H9 (cell line): ENCODE measurements at regions not wholly inside any gene's neighbourhood (a gene's known extent, or its start where the extent isn't known, plus 50 kb on each side); places are given as distances from the start of the nearest gene placed in this dataset.

Source experiments
- DNase-seq: peaks from one replicate; pipeline ENCODE4 v3.0.0-alpha.2; 2017
- H2AFZ ChIP-seq: one replicate; pipeline ENCODE4 v1.6.1; 2013; ENCODE audit warnings: mild to moderate bottlenecking, low read length, control low read depth, moderate library complexity
- H2AK5ac ChIP-seq: 2 replicates; pipeline ENCODE4 v1.6.1; 2013; ENCODE audit warnings: low read length, control low read depth, mixed read lengths; ENCODE audit not compliant: insufficient read length
- H2BK120ac ChIP-seq: one replicate; pipeline ENCODE4 v1.6.1; 2013; ENCODE audit warnings: low read depth, mild to moderate bottlenecking, low read length, control low read depth, inconsistent platforms; ENCODE audit not compliant: poor library complexity, severe bottlenecking
- H2BK12ac ChIP-seq: 2 replicates; pipeline ENCODE4 v1.6.1; 2013; ENCODE audit warnings: low read length, control low read depth, mixed read lengths, low read depth; ENCODE audit not compliant: insufficient read length
- H2BK15ac ChIP-seq: 2 replicates; pipeline ENCODE4 v1.6.1; 2013; ENCODE audit warnings: low read depth, low read length, control low read depth
- H2BK20ac ChIP-seq: one replicate; pipeline ENCODE4 v1.6.1; 2013; ENCODE audit warnings: low read depth, mild to moderate bottlenecking, low read length, control low read depth, inconsistent platforms; ENCODE audit not compliant: poor library complexity, severe bottlenecking
- H2BK5ac ChIP-seq: 2 replicates; pipeline ENCODE4 v1.6.1; 2013; ENCODE audit warnings: low read length, control low read depth, mixed read lengths; ENCODE audit not compliant: insufficient read length
- H3K14ac ChIP-seq: 2 replicates; pipeline ENCODE4 v1.6.1; 2013; ENCODE audit warnings: low read length, control low read depth; ENCODE audit not compliant: insufficient read depth
- H3K18ac ChIP-seq: 2 replicates; pipeline ENCODE4 v1.6.1; 2013; ENCODE audit warnings: low read depth, mild to moderate bottlenecking, mixed read lengths, low read length, control low read depth; ENCODE audit not compliant: insufficient read length
- H3K23ac ChIP-seq: 2 replicates; pipeline ENCODE4 v1.6.1; 2013; ENCODE audit warnings: low read length, control low read depth, mixed read lengths, low read depth; ENCODE audit not compliant: insufficient read length
- H3K23me2 ChIP-seq: 2 replicates; pipeline ENCODE4 v1.6.1; 2013; ENCODE audit warnings: low read depth, mild to moderate bottlenecking, mixed read lengths, low read length, control low read depth; ENCODE audit not compliant: insufficient read length, poor library complexity, severe bottlenecking
- H3K27ac ChIP-seq: 2 replicates; pipeline ENCODE4 v1.5.1; 2013; ENCODE audit warnings: low read length, control low read depth, mixed read lengths, low read depth; ENCODE audit not compliant: insufficient read length
- H3K27me3 ChIP-seq: 2 replicates; pipeline ENCODE4 v1.6.1; 2013; ENCODE audit warnings: low read length, control low read depth, inconsistent platforms; ENCODE audit not compliant: insufficient read depth
- H3K4ac ChIP-seq: 2 replicates; pipeline ENCODE4 v1.6.1; 2013; ENCODE audit warnings: low read depth, mild to moderate bottlenecking, control low read depth, inconsistent platforms, low read length, moderate library complexity
- H3K4me1 ChIP-seq: 2 replicates; pipeline ENCODE4 v1.6.1; 2013; ENCODE audit warnings: low read length, control low read depth, inconsistent platforms; ENCODE audit not compliant: insufficient read depth
- H3K4me2 ChIP-seq: 2 replicates; pipeline ENCODE4 v1.6.1; 2013; ENCODE audit warnings: low read length, control low read depth, mixed read lengths; ENCODE audit not compliant: insufficient read length, insufficient read depth
- H3K56ac ChIP-seq: 2 replicates; pipeline ENCODE4 v1.6.1; 2013; ENCODE audit warnings: low read depth, mild to moderate bottlenecking, mixed read lengths, low read length, control low read depth; ENCODE audit not compliant: insufficient read length
- H3K79me1 ChIP-seq: 2 replicates; pipeline ENCODE4 v1.6.1; 2013; ENCODE audit warnings: low read depth, mild to moderate bottlenecking, moderate library complexity, low read length, control low read depth, inconsistent platforms; ENCODE audit not compliant: insufficient read depth, poor library complexity, severe bottlenecking
- H3K79me2 ChIP-seq: 2 replicates; pipeline ENCODE4 v1.6.1; 2013; ENCODE audit warnings: low read length, control low read depth, inconsistent platforms; ENCODE audit not compliant: insufficient read depth
- H3K9ac ChIP-seq: 2 replicates; pipeline ENCODE4 v1.6.1; 2013; ENCODE audit warnings: low read length, control low read depth, mixed read lengths; ENCODE audit not compliant: insufficient read length; ENCODE audit errors: extremely low read depth
- H3K9me3 ChIP-seq: one replicate; pipeline ENCODE4 v1.6.1; 2013; ENCODE audit warnings: low read depth, low read length, inconsistent platforms; ENCODE audit not compliant: control insufficient read depth
- H3T11ph ChIP-seq: one replicate; pipeline ENCODE4 v1.6.1; 2013; ENCODE audit warnings: mild to moderate bottlenecking, low read length, control low read depth, inconsistent platforms
- H4K20me1 ChIP-seq: one replicate; pipeline ENCODE4 v1.6.1; 2013; ENCODE audit not compliant: control insufficient read depth, insufficient read length, insufficient read depth
- H4K5ac ChIP-seq: 2 replicates; pipeline ENCODE4 v1.6.1; 2013; ENCODE audit warnings: low read depth, mild to moderate bottlenecking, mixed read lengths, low read length, control low read depth; ENCODE audit not compliant: insufficient read length
- H4K8ac ChIP-seq: replicated peaks from 2 replicates; pipeline ENCODE4 v1.6.1; 2013; ENCODE audit warnings: low read length, control low read depth, mixed read lengths, low read depth; ENCODE audit not compliant: insufficient read length
- H4K91ac ChIP-seq: 2 replicates; pipeline ENCODE4 v1.6.1; 2013; ENCODE audit warnings: low read depth, mild to moderate bottlenecking, moderate library complexity, mixed read lengths, low read length, control low read depth; ENCODE audit not compliant: insufficient read length
- H3K27ac Mint-ChIP-seq, 3 experiments: 2 replicates in 2 of 3; 3 replicates in 1 of 3; pipeline ENCODE4 v1.8.0; 2020 to 2021; ENCODE audit warnings: mixed read lengths in 3 of 3, mild to moderate bottlenecking in 1 of 3, moderate library complexity in 1 of 3
- H3K27me3 Mint-ChIP-seq: 2 replicates; pipeline ENCODE4 v1.8.0; 2021; ENCODE audit warnings: low read depth, mild to moderate bottlenecking, moderate library complexity, mixed read lengths
- H3K36me3 Mint-ChIP-seq, 3 experiments: 2 replicates in 2 of 3; 3 replicates in 1 of 3; pipeline ENCODE4 v1.8.0; 2020 to 2021; ENCODE audit warnings: low read depth in 3 of 3, mixed read lengths in 3 of 3; ENCODE audit not compliant: insufficient read depth in 1 of 3
- H3K4me1 Mint-ChIP-seq, 2 experiments: 2 replicates each; pipeline ENCODE4 v1.8.0; 2020; ENCODE audit warnings: mixed read lengths in 2 of 2
- H3K4me3 Mint-ChIP-seq, 2 experiments: 2 replicates in 1 of 2; 3 replicates in 1 of 2; pipeline ENCODE4 v1.8.0; 2020 to 2021; ENCODE audit warnings: mild to moderate bottlenecking in 2 of 2, mixed read lengths in 2 of 2, moderate library complexity in 1 of 2
- H3K9me3 Mint-ChIP-seq, 2 experiments: 2 replicates in 1 of 2; 3 replicates in 1 of 2; pipeline ENCODE4 v1.8.0; 2020; ENCODE audit warnings: mild to moderate bottlenecking in 2 of 2, mixed read lengths in 2 of 2, moderate library complexity in 1 of 2
- CTCF ChIP-seq: fragments of 200-600 bp; sonication (generic); conservative IDR thresholded peaks from 3 replicates; pipeline ENCODE4 v1.8.0; 2021; ENCODE audit warnings: antibody characterized with exemption, mild to moderate bottlenecking
- WGBS: extraction: QIAGEN DNeasy Blood & Tissue Kit; methylation state at CpG from one replicate; pipeline ENCODE4 v1.1.7; 2013; ENCODE audit warnings: missing lambda C conversion rate, low lambda C conversion rate, mixed read lengths; ENCODE audit not compliant: insufficient read length; ENCODE audit errors: extremely low coverage; 5-methylcytosine and 5-hydroxymethylcytosine counted together

GRCh38 chr20:40583636-40584035 lies 105.4 kb downstream of the MAFB start:
- no peak overlapping the region for H3K27ac Mint-ChIP-seq
- no peak overlapping the region for H2BK20ac ChIP-seq
- H3K4me2 ChIP-seq: no peak overlapping the region
- H3T11ph ChIP-seq: no peak overlapping the region
- H2BK5ac ChIP-seq: no peak overlapping the region
- peaks cover 7% of the 10 kb centered on the region for H3K27me3 Mint-ChIP-seq
- no peak overlapping the region for H2AFZ ChIP-seq
- no peak overlapping the region for H2AK5ac ChIP-seq
- no peaks in the 10 kb centered on the region for H3K79me1 ChIP-seq
- no peaks in the 10 kb centered on the region for H3K4me1 ChIP-seq
- no peak for DNase-seq
- H3K9ac ChIP-seq: no peak overlapping the region
- H3K36me3 Mint-ChIP-seq: peaks cover 0 to 1% (median 0%) of the 10 kb centered on the region in 3 experiments; a peak in 1 of 7 replicates
- no peak overlapping the region for H2BK12ac ChIP-seq
- H4K20me1 ChIP-seq: no peaks in the 10 kb centered on the region
- WGBS: no CpG with 5 or more reads among the region's 7 CpGs
- H3K23me2 ChIP-seq: no peaks in the 10 kb centered on the region
- H3K27me3 ChIP-seq: no peaks in the 10 kb centered on the region
- TF ChIP-seq CTCF: no peak
- H4K91ac ChIP-seq: no peak overlapping the region
- no peaks in the 10 kb centered on the region for H3K79me2 ChIP-seq
- H3K56ac ChIP-seq: no peak overlapping the region
- H2BK120ac ChIP-seq: no peak overlapping the region
- H3K27ac ChIP-seq: no peak overlapping the region
- peaks cover 3 to 6% of the 10 kb centered on the region in 2 experiments for H3K4me1 Mint-ChIP-seq
- no peak overlapping the region for H3K23ac ChIP-seq
- H3K9me3 Mint-ChIP-seq: peaks cover 0 to 1% of the 10 kb centered on the region in 2 experiments; a peak in 1 of 5 replicates
- H3K18ac ChIP-seq: no peak overlapping the region
- H3K9me3 ChIP-seq: no peaks in the 10 kb centered on the region
- no peak overlapping the region for H4K5ac ChIP-seq
- no peak overlapping the region for H3K4ac ChIP-seq
- no peak overlapping the region for H2BK15ac ChIP-seq
- no peak overlapping the region for H3K14ac ChIP-seq
- H4K8ac ChIP-seq: no peak overlapping the region
- no peak overlapping the region for H3K4me3 Mint-ChIP-seq
